Pancreas (tissue), 10 donors: ENCODE measurements at regions not wholly inside any gene's neighbourhood (a gene's known extent, or its start where the extent isn't known, plus 50 kb on each side); places are given as distances from the start of the nearest gene placed in this dataset.
A peak's percentile ranks its signal among the peaks of the same experiment; 100 is the strongest.

Experiments used
- ATAC-seq, 4 donors: fragments of 200-7000 bp; cut with Tn5 transposase; one replicate each; pipeline versions ENCODE4 v1.8.0 to v1.9.1; 2020; ENCODE audit warnings: mild to moderate bottlenecking in 4 of 4, moderate library complexity in 4 of 4
- DNase-seq, 6 donors: peaks; one replicate each; pipeline ENCODE4 v3.0.0-alpha.2; 2020
- FAIRE-seq: peaks from 2 replicates; lab custom pipeline; 2012; peaks lifted over from hg19 to GRCh38; lab: Jason Lieb, UNC
- H3K27ac ChIP-seq, 4 donors: fragments of 200-600 bp; sonication (generic); 1 replicate in 3 of 4; 2 replicates in 1 of 4; pipeline versions ENCODE4 v1.5.0 to v1.8.0; 2020
- H3K27me3 ChIP-seq, 4 donors: fragments of 200-600 bp; one replicate each; pipeline ENCODE4 v1.8.0; 2021
- H3K36me3 ChIP-seq, 3 donors: fragments of 200-600 bp; sonication (generic) in 1 of 3; one replicate each; pipeline versions ENCODE4 v1.5.0 to v1.8.0; 2020 to 2021
- H3K4me1 ChIP-seq, 3 donors: fragments of 200-600 bp; one replicate each; pipeline ENCODE4 v1.8.0; 2021
- H3K4me3 ChIP-seq, 4 donors: fragments of 200-600 bp; sonication (generic) in 2 of 4; one replicate each; pipeline versions ENCODE4 v1.5.0 to v1.8.0; 2020 to 2021
- H3K9me3 ChIP-seq, 4 donors: fragments of 200-600 bp; one replicate each; pipeline ENCODE4 v1.8.0; 2021
- CTCF ChIP-seq, 4 donors: fragments of 200-600 bp; sonication (generic) in 3 of 4; IDR thresholded peaks; one replicate each; pipeline versions ENCODE4 v1.5.0 to v1.8.0; 2021; ENCODE audit warnings: antibody characterized with exemption in 4 of 4
- WGBS, 2 donors: extraction: QIAGEN DNeasy Blood & Tissue Kit; methylation state at CpG; one replicate each; pipeline ENCODE4 v1.1.7; 2013; 5-methylcytosine and 5-hydroxymethylcytosine counted together
- intact Hi-C, 3 donors: fragments of 100-400 bp; cut with DNase I; formaldehyde crosslinking; loops; one replicate each; pipeline versions ENCODE4 v1.11.1 to v1.14.2; 2022
- donor health status: healthy with polysubstance abuse.
- donor health status: DM: no; HTN: no; CAD: no; lungs with moderate emphysema.
- donor health status: DM: no; HTN: no; CAD: no.
- donor health status: control.
- donor health status: control.
- donor health status: Bipolar disorder and iron deficiency.
- donor health status: DM: yes; HTN: yes; CAD: no.
- donor health status: DM: no; HTN: no; CAD: no.
- donor health status: DM: no; HTN: no; CAD: no.
- donor health status: DM: yes; HTN: yes; CAD: no.

GRCh38 chr16:79863128-79864031, 262.8 kb upstream of the MAF start:
- H3K4me3 ChIP-seq: no peak overlapping the region
- H3K4me1 ChIP-seq: no peaks in the 10 kb centered on the region
- FAIRE-seq (no peak), ATAC-seq (no peak), DNase-seq (no peak)
- TF ChIP-seq CTCF (IDR thresholded peaks at IDR 0.05): no peak
- no peaks in the 10 kb centered on the region for H3K36me3 ChIP-seq
- intact Hi-C loops: no loop called here
- H3K9me3 ChIP-seq: no peaks in the 10 kb centered on the region
- no peaks in the 10 kb centered on the region for H3K27me3 ChIP-seq
- H3K27ac ChIP-seq: no peak overlapping the region
- whole genome bisulfite sequencing, 2 donors: 73 to 75% methylated on average over 7 of the region's 7 CpGs

- Histone ChIP-seq H3K4me1 (no peaks in the 10 kb centered on the region), H3K36me3 (no peaks in the 10 kb centered on the region), H3K4me3 (no peak overlapping the region), H3K27me3 (no peaks in the 10 kb centered on the region), H3K27ac (no peak overlapping the region), H3K9me3 (no peaks in the 10 kb centered on the region)
- FAIRE-seq (no peak), DNase-seq (no peak), ATAC-seq (no peak)
- WGBS, 2 donors: 88 to 91% methylated on average over 7 of the region's 7 CpGs
- no peak for TF ChIP-seq CTCF (IDR thresholded peaks at IDR 0.05)
- intact Hi-C loops: no loop called here
Measured at GRCh38 chr16:79862601-79863000, 262.1 kb upstream of the MAF start.

GRCh38 chr16:79856581-79856980, 256.0 kb upstream of the MAF start:
- DNase-seq: no peak
- H3K36me3 ChIP-seq: no peaks in the 10 kb centered on the region
- intact Hi-C loops: no loop called here
- WGBS, 2 donors: 81 to 82% methylated on average over 12 of the region's 12 CpGs
- H3K4me1 ChIP-seq: no peaks in the 10 kb centered on the region
- no peak for ATAC-seq
- no peak for FAIRE-seq
- no peaks in the 10 kb centered on the region for H3K27me3 ChIP-seq
- H3K4me3 ChIP-seq: no peak overlapping the region
- no peak overlapping the region for H3K27ac ChIP-seq
- no peaks in the 10 kb centered on the region for H3K9me3 ChIP-seq
- TF ChIP-seq CTCF (IDR thresholded peaks at IDR 0.05): no peak

- no peak for ATAC-seq
- no peaks in the 10 kb centered on the region for H3K9me3 ChIP-seq
- TF ChIP-seq CTCF (IDR thresholded peaks at IDR 0.05): no peak
- 54 to 61% methylated on average over 3 of the region's 3 CpGs for WGBS, 2 donors
- intact Hi-C loops: no loop called here
- DNase-seq: no peak
- FAIRE-seq: no peak
- no peaks in the 10 kb centered on the region for H3K27me3 ChIP-seq
- H3K27ac ChIP-seq: no peak overlapping the region
- no peaks in the 10 kb centered on the region for H3K36me3 ChIP-seq
- no peak overlapping the region for H3K4me3 ChIP-seq
- H3K4me1 ChIP-seq: no peaks in the 10 kb centered on the region
Measured at GRCh38 chr16:79850348-79850747, 249.8 kb upstream of the MAF start.

GRCh38 chr16:79849119-79849518, 248.6 kb upstream of the MAF start:
- Histone ChIP-seq H3K27me3 (no peaks in the 10 kb centered on the region), H3K36me3 (no peaks in the 10 kb centered on the region), H3K4me3 (no peak overlapping the region), H3K4me1 (no peaks in the 10 kb centered on the region), H3K9me3 (no peaks in the 10 kb centered on the region), H3K27ac (no peak overlapping the region)
- no peak for TF ChIP-seq CTCF (IDR thresholded peaks at IDR 0.05)
- FAIRE-seq: no peak
- peak in 1 of 6 donors; percentile 32 for DNase-seq
- 80 to 82% methylated on average over 10 of the region's 10 CpGs for WGBS, 2 donors
- intact Hi-C loops: no loop called here
- no peak for ATAC-seq
